HG02763 (cell line): ENCODE measurements at regions not wholly inside any gene's neighbourhood (a gene's known extent, or its start where the extent isn't known, plus 50 kb on each side); places are given as distances from the start of the nearest gene placed in this dataset.
"Not testable (repeated sequence)": the region's sequence is repeated elsewhere in the genome, so short reads cannot be mapped to it uniquely, and the experiment has no call there.

Experiments used
- ATAC-seq: cut with Tn5 transposase; IDR thresholded peaks from one replicate; pipeline ENCODE4 v1.9.1; 2021; ENCODE audit warnings: mild to moderate bottlenecking, moderate library complexity; ENCODE audit not compliant: unreplicated experiment

DNA sequence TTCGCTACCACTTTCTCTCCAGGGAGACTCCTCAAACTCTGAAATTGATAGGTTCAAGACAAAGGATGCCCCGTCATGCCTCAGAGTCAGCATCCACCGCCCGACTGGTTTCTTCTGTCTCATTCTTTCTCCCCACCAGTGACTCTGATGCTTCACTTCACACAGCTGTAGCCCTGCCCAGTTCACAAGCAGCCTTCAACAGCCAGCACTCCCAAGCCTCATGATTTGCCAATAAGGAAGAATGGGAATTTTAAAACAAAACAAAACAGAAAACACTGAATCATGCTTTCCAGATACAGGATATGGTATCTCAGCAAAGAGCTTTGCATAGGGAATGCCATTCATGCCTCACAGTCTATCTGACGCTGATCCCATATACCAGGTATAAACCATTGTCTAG is 371.2 kb upstream of the RORB start:
- no peak for ATAC-seq

DNA sequence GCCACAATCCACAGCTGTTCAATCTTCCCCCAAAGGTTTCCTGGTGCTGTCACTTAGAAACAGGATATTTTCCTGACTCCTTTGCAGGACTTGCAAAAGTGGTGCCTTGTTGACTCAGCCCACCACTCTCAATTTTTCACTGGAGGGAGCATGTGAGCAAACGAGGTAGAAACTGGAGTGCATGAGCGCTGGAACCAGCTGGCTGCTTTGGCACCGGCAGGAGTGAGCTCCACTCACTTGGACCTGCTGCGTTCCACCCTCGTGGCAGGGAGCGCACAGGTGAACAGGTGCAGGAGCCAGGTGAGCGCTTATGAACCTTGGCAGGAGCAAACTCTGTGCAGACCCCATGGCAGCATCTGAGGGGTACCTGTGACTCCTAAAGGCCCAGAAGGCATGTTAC is 364.1 kb upstream of the RORB start:
- ATAC-seq = no peak

DNA sequence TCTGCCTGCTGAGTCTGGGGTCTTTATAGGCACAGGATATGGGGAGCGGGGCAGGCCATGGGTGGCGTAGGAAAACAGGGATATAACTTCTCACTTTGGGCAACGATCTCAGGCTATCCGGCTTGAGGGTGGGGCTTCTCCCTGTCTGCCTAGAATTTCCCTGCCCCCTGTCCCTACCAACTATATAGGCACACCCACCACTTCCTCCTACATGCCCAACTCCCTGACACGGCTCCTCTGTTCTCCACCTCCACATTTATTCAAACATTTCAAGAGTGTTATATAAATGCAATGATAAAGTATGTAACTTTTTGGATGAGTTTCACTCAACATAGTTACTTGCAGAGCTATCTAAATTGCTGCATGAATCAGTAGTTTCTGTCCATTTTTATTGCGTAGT is 363.2 kb upstream of the RORB start:
- no peak for ATAC-seq

DNA sequence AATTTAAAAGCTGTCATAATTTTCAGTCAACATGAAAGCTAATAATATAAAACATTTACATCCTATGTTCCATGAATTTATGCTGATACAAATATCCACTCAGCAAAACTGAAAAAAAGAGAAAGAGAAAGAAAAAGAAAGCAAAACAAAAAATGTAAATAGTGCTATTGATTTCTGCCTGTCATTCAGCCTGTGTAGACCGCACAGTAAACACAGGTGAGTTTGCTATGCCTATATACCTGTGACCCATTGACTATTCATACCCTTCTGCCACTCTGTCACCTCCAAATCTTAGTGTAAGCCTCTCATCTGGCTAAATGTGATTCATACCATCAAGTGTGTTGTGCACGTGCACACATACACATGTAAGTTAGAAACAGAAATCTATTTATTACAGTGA is 359.0 kb upstream of the RORB start:
- ATAC-seq = no peak

DNA sequence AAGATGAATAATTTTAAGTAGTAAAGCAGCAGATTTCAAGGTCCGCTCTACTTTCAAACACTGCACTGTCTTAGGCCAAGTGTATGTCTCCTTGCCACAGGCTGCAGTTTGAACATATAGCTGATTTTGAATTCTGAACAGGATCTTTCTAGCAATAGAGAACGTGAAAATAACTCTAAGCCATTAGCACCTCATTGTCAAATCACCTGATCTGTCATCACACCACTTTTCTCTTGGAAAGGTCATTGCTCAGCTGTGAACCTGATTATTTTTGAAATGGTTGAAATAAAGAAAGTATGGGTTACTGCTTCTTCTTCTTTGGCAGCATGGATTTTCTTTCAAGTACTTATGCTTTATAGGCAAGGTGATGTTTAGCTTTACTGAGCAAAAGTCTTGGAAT is 357.0 kb upstream of the RORB start:
- no peak for ATAC-seq

DNA sequence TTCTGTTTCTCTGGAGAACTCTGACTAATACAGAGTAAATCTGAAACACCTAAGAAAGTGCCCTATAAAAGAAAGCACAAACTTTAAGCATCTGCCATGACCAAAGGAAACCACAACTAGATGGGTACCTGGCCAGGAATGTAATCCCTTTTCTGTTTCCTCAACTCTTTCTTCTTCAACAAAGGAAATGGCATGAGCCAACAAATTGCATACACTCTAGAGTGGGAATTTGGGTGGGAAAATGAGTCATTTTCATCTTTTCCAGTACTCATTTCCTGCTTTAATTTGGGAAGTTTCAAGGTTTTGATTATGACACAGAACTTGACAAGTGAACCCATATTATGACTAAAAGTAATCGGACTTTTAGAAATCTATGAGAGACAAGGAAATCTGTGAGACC is 349.2 kb upstream of the RORB start:
- ATAC-seq = no peak

DNA sequence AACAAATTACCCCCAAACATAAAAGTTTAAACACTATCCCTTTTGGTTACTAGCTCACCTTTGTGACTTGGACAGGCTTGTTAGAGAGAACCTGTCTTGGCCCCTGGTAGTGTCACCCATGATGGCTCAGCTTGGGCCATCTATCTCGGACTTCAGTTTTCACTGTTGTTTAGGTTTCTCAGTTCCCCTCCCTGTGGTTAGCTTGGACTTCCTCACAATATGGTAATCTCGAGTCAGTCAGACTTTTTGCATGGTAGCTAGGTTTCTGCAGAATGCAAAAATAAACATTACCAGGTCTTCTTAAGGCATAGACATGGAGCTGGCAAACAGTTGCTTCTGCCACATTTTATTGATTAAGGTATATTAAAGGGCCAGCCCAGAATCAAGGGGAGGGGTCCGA is 324.3 kb upstream of the RORB start:
- ATAC-seq = peak; percentile 97

DNA sequence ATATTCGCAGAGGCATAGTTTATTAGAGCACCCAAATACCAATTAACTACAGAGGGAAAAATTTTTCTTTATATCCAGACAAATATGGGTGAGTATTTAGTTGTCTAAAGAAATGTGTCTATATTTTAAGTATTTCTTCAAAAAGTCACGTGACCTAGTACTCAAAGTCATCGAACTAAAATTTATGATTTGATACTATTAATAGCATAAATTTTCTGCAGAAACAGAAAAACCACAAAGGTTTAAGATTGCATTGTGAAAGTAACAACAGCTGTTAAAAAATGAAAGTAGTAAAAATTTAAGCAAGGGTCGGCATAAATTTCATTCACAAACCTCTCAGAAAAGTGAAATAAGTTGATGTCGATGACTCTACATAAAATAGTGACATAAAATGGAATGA is 323.9 kb upstream of the RORB start:
- ATAC-seq = no peak

DNA sequence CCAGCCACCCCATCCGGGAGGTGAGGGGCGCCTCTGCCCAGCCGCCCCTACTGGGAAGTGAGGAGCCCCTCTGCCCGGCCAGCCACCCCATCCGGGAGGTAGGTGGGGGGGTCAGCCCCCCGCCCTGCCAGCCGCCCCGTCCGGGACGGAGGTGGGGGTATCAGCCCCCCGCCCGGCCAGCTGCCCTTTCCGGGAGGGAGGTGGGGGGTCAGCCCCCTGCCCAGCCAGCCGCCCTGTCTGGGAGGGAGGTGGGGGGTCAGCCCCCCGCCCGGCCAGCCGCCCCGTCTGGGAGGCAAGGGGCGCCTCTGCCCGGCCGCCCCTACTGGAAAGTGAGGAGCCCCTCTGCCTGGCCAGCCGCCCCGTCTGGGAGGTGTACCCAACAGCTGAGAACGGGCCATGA is 299.4 kb upstream of the RORB start:
- ATAC-seq = not testable (repeated sequence)

DNA sequence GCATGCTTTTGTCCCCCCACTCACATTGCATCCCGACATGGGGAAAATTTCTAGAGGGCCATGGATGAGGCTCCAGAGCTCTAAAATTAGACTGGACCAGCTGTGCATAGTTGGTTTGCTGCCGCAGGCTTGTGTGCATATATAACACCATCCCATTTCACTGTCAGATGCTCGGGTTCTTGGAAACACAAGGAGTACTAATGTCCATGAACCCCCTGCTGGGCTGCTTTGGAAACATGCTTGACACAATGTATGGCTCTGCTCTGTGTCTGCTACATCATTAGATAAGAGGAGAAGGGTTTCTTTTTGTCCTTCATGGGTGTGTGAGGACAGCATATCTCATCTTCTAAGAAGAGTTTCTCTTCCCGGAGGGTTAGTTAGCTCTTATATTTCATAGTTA is 292.1 kb upstream of the RORB start:
- ATAC-seq = no peak

DNA sequence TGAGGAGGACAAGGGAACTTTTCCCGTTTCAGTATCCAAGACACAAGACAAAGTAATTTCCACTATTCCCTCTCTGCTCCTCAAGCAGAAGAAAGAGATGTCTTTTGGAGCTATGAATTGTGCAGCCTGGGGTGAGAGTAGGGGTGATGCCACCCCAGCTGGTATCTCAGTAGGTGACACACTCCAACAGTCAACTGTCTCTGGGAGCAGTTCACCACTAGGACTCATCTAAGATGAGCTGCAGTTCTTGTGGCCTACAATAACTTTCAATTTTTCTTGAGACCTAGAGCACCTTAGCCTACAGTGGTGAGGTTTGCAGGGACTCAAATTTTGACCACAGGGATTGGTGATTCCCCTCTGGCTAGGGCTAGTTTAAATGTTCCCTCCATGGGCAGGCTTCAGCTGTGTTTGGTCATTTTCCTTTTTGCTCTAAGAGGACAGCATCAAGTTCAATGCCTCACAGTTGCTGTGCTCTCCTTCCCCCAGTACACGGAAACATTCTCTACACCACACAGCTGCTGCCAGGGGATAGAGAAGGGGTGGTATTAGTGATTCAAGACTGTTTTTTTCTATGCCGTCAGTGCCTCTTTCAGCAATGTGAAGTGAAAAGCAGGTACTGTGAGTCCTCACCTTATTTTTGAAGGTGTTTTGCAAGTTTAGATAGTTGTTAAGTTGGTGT is 278.6 kb upstream of the RORB start:
- ATAC-seq = no peak

DNA sequence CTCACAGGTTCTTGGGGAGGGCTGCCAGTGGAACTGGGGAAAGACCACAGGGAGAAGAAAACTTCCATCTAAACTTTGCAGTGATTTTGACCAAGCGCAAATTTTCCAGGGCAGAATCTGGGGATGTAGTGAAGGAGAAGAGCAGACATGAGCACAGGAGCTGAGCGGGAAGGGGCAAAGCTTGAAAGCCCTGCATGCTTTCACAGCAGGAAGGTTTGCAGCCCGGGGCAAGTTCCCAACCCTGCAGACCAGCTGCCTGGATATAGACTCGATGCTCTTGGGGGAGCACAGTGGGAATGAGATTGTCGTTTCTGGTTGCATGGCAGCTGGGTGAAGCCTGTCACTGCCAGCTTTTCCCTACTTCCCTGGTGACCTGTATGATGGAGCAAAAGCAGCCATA is 276.8 kb upstream of the RORB start:
- no peak for ATAC-seq

DNA sequence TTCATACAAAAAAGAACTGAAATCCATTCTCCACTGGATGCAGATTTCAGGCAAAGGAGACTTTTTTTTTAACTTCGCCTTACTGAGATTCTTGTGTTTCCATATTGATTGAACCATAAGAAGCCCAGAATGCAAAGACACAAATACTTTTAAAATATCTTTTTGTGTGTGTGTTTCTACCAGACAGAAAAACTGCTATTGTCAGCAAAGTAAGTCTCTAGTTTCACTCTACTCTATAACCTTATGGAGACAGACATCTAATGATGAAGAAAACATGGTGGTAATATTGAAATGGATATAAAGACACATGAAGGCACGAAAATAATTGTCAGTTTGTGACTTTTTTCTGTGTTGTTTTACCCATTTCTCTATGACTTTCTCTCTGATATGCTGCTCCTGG is 260.3 kb upstream of the RORB start:
- no peak for ATAC-seq

DNA sequence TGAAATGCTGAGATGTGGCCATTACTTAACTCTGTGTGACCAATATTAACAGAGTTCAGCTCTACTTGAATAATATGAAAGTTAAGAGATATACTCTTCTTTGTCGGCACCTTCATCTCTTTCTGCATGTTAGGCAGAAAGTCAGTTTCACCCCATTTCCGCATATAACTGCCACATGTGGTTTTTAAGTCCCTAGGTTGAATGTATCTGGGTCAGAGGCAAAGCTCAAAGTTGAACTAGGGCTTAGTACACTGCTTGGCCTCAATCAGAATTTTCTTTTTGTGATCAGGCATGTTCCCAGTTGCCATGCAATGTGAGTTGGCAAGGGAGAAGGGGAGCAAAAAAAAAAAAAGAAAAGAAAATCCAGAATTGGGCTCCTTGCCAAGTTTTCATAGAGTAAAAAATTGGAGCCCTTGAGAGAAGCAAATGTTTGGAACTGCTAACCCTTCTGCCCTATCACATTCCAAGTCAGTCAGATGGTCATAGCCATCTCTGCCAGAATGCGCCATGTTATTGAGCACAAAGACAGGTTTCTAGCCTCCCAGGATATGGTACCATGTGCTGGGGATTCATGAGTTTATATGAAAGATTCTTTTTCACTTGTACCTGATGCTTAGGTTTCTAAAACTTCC is 251.2 kb upstream of the RORB start:
- ATAC-seq = no peak

DNA sequence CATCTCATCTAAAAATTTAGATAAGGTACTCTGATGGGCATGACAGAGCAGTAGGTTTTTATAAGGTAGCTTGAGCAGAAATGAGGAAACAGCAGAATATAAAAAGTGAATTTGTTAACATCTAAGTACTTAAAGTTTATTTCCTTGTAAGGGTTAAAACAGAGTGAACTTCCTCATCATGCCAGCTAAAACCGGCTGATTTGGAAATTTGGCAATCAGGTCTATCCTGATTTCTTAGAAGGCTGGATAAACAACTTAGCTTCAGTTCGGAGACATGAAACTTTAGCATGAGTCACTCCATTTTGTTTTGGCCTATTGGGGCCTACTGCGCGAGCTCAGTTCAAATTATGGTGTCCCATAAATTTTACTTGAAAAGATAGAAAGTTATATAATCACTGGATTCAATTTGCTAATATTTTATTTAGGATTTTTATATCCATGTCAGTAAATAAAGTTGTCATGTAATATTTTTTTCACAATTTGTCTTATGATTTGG is 241.6 kb upstream of the RORB start:
- ATAC-seq = no peak

DNA sequence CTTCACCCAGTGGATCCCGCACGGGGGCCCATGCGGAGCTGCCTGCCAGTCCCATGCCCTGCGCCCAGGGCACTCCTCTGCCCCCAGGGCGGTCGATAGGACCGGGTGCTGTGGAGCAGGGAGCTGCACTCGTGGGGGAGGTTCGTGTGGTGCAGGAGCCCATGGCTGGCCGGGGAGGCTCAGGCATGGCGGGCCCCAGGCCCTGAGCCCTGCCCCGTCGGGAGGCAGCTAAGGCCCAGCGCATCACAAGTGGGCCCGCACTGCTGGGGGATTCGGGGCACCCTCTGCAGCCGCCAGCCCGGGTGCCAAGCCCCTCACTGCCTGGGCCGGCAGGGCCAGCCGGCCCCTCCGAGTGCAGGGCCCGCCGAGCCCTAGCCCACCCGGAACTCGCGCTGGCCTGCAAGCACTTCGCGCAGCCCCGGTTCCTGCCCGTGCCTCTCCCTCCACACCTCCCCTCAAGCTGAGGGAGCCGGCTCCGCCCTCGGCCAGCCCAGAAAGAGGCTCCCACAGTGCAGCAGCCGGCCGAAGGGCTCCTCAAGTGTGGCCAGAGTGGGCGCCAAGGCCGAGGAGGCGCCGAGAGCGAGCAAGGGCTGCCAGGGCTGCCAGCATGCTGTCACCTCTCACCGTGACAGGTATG is 221.1 kb upstream of the RORB start:
- ATAC-seq = no peak

DNA sequence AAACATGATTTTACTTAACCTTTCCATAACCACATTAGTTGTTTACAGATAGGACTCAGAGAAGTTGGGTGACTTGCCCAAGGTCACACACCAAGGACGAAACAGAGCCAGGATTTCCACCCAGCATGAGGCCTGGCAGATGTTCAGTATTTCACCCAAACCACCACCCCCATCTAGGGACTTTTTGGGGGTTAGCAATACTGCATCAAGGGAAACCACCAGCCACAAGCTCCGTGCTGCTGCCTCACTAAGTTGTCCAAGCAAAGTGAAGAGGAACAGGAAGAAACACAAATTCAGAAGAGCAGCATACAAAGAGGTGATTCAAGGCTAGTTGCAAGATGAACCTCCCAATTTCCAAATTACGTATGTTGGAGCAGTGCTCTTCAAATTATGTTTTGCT is 219.6 kb upstream of the RORB start:
- peak; percentile 97 for ATAC-seq

DNA sequence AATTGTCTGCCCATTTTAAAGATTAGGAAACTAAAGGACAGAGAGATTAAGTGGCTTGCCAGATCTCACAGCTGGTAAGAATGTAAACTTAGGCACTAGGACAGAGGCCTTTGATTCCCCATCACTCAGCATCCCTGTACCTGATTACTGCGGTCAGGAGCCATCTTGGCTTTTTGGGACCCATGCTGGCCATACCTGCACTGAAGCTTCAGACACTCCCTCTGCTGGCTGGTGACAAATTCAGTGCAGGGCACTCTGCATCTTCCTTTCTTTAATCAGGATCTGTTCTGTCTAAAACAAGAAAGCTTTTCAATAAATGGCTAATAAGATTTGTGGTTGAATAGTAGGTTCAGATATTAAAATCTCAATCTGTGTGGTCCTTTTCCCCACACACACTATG is 215.5 kb upstream of the RORB start:
- no peak for ATAC-seq

DNA sequence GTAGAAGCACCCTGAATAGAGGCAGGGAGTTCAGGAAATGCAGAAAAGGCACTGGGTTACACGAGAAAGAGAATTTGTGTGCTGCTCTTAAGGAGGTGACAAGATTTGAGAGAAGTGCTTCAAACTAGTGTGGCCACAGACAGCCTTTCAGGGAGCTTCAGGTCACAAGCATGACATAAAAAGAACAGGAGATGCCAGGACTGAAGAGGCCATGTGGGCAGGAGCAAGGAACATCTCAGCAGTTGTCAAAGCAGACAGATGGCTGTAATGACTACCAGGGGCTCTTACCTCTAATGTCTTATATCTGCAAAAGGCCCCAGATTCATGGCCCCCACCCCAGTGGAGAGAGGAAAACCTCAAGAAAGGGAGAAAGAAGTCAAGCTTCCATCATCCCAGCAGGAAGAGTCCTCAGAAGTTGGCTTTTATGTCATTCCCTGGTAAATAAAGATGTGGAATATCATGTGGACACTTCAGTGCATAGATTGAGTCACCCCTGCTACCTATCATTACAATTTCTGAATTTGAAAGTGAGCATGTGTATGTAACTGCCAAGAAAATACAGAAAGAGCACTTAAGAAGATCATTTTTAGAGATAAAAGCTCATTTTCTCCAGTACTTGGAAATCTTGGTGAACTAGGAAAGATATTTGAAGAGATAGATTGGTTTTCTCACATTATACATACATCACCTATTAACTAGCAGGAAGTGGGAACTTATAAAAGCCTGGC is 214.4 kb upstream of the RORB start:
- ATAC-seq = no peak

DNA sequence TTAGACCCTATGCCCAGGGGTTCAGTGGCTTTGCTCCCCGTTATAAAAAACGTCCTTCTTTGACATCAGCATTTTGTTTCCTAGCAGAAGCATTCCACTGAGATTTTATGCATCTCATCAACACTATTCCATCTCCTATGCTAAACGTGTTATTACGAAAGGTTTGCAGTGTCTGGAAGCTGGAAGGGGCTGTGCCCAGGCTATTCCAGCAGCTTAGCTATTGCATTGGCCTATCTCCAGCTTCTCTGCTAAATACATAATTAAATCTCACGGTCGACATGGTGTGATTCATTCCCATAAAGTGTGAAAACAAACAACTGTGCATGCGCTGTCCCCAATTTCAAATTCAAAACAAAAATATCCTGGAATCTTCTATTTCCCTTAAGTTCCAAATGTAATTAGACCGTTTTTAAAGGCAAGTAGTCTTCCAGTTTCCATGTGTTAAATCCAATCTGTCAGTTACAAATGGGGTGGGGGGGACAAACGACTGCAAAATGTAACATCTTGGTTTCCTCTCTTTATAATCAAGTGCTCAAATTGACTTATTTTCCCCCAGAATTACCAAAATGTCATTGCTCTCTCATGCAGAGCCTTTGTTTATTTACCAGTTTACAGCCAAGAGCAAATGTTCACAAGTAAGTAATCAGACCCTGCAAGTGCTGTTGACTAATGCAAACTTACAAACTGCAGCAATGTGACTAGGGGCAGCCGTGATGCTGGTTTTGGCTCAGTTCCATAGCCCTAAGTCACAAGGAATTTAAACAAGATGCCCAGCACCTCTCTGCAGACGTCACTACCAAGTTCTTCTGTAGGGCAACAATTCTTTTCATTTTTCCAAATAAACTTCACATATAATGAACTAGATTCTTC is 212.3 kb upstream of the RORB start:
- no peak for ATAC-seq

DNA sequence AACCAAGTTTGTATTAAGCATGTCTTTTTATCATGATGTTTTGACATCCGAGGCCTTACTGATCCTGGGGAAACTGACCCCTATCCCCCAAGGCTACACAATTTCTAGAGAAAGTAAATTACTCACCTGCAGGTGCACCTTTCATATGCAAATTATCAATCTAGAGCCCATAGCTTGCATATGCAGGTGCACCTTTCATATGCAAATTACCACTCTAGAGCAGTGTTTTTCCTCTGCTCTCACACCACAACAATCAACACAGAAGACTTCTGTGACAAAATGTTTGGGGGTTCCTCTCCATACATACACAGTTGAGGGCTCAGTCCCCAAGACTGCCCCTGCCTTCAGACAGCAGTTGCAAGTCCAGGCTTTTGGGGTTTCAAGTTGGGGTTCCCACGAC is 203.7 kb upstream of the RORB start:
- ATAC-seq = no peak
